SW480 (cell line): ENCODE measurements at regions not wholly inside any gene's neighbourhood (a gene's known extent, or its start where the extent isn't known, plus 50 kb on each side); places are given as distances from the start of the nearest gene placed in this dataset.

Source experiments
- DNase-seq: peaks from one replicate; pipeline ENCODE4 v3.0.0-alpha.2; 2016; ENCODE audit warnings: low spot score

- peak; percentile 93 for DNase-seq
These were observed 155.6 kb upstream of the GHITM start for GRCh38 chr10:83983578-83984255.

DNA sequence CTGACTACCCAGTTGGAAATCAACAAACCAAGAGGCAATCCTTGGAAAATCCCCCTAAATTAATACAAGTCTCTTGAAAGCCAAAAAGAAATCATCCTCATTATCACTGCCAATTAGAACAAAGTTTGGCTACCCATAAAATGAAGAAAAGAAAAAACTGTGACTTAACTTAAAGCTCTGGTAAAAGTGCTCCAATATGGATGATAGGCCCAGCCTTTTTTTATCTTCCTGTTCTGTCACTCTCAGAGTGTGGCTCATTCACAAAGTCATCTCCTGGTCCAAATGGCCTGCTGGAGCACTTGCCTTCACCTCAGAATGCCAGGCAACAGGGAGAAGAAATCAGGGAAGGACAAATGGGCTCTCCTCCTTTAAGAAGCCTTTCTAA lies 155.1 kb upstream of the GHITM start:
- DNase-seq: no peak

- no peak for DNase-seq
These were observed 152.5 kb upstream of the GHITM start for GRCh38 chr10:83986800-83987199.

- DNase-seq: no peak
These were observed 152.1 kb upstream of the GHITM start for GRCh38 chr10:83987216-83987615.

DNA sequence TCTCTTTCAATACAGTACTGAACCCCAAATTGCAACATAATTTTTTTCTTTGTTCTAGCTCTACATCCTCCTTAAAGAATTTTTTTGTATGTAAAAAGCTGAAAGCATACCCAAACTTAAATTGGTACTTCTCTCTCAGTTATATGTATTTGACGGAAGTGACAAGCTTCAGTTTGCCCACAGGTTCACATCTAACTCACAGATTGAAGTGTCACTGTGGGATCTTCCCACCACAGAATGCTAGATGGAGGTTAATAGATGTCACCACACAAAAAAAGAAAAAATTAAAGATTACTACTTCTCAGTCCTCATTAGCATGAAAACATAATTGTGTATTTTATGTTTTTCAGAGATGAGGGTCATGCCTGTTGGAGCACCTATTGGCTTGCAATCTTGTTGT lies 150.9 kb upstream of the GHITM start:
- DNase-seq: no peak

- DNase-seq: no peak
These were observed 149.2 kb upstream of the GHITM start for GRCh38 chr10:83990126-83990525.

GRCh38 chr10:83991986-83992753 lies 147.1 kb upstream of the GHITM start:
- DNase-seq: peak; percentile 25

DNA sequence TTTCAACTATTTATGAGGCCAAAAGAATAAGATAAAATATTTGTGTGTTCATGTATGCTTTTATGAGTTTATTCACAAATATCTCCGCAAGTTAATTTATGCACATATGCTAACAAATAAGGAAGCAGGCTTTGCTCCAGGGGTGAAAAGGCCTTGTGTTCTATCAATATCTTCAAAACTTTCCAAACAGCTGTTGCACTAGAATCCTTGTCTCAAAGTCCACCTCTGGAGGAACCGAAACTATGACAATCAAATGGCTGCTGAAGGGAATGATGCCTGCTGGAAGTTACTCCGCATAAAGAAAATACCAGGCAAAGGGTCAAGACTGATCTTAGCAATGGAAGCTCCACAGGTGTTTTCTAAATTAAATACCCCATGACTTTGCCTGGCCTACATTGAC lies 145.0 kb upstream of the GHITM start:
- DNase-seq: no peak

- DNase-seq: no peak
These were observed 143.5 kb upstream of the GHITM start for GRCh38 chr10:83995738-83996331.

- DNase-seq: no peak
These were observed 135.1 kb upstream of the GHITM start for GRCh38 chr10:84004221-84004620.

DNA sequence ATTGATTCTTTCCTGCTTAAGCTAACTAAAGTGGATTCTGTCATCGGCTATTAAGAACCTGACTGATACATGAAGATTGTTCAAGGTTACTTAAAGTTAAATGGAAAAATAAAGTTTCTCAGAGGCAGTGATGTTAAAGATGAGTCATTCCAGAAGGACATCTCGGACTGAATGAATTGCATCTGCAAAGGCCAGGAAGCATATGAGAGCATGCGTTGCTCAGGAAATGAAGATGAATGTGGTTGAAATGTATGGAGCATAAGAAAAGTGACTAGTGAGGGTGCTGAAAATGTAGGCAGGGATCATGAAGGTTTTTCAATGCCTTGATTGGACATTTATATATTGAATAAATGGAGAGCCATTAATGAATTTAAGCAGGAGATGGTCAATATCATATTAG lies 133.9 kb upstream of the GHITM start:
- no peak for DNase-seq

DNA sequence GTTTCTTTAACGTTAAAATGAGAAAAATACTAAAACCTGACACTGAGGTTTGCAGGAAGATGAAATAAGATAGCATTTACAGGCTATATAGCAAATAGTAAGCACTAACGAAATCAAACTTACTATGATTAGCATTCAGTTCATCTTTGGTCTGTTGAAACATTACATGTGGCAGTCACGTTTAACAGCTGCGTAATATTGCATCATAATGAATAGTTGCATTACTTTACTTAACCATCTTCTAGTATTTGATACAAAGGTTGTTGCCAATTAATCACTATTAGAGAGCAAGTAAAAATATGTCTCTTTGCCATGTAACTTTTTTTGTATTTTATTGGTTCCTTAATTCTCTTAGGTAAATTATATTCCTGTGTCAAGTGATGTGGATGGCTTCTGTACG lies 131.8 kb upstream of the GHITM start:
- DNase-seq: no peak

DNA sequence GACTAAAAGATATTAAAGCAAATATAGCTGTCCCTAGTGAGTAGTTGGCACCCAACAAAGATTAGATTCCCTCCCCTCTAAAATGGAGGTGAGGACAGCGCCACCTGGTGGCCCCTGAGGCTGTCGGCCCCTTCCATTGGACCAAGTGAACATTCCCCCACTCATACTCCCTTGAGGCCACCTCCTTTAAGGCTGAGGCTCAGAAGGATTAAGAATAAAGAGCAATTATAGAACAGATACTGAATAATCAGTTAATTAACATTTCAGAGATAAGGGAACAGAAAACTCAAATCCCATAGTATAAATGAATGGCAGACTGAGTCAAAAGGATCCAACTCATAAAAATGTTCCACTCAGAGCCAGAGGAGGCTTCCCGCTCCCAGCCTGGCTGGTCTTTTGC lies 130.4 kb upstream of the GHITM start:
- DNase-seq: peak; percentile 8

DNA sequence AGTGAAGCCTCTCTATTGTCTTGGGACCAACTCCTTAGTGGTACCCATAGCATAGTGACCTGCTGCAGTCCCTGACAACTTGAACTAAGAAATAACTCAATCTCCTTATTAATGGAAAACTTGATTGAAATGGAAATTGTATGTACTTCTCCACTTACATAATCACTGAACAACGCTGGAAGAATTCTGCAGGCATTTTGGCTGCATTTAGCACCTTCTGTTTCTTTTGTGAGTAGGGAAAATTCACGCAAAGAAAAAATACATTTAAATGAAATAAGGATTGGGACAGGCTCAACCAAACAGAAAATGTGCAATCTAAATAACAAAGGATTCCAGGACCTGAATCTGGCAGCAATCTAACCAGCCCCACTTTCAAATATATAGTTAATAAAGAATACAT lies 126.9 kb upstream of the GHITM start:
- DNase-seq: no peak

DNA sequence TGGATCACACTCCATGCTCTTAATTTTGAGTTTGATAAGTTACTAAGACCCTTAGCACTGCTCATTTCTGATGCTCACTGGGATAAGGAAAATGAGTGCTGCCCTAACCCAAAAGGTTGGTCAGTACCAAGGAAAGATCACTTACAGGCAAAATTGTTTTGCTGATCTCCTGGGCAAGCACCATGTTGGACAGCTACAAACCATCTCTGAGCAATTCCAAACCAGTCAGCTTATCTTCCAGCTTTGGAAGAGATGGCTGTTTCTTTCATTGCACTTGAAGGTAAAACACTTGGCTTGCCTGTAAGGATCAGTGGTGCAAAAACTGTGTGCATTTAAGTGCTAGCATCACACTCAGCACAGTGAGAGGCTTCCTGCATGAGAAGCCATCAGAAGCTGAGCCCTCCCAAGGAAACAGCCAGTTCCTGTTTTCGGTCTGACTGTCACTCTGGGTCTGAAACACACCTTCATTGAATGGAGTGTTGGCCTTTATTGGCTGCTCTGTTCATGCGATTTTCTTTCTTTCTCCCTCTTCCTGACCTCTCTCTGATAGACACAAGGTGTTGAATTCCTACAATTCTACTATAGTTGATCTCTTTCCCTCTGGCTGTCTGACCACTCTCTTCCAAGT lies 126.4 kb upstream of the GHITM start:
- DNase-seq: no peak

DNA sequence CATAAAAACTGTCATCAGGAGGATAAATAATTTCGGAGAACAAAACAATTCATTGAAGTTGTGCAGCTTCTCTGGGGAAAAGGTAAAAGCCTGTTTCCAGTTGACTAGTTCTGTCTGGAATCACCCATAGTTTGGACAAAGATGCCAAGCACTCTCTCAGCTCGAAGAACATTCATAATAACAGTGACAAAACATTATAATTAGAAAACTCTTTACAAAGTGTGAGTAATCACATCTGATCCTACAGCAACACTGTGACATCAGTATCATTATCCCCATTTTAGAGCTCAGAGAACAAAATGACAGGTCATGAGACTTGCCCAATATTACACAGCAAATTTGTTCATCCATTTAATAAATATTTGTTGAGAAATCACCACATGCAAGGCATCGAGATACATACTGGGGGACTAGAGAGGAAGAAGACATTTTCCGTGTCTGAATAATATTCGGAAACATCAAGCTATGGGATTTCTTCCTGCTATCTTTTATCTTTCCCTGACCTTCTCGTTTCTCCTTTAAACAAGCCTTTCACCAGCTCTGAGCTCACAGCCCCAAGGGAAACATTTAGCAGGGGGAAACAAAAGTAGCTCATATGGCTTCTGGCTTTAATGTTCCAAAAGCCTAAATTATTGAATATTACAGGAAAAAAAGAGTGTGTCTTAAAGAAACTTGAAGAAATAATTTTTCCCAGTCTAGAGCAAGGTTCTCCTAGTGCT lies 123.3 kb upstream of the GHITM start:
- no peak for DNase-seq

DNA sequence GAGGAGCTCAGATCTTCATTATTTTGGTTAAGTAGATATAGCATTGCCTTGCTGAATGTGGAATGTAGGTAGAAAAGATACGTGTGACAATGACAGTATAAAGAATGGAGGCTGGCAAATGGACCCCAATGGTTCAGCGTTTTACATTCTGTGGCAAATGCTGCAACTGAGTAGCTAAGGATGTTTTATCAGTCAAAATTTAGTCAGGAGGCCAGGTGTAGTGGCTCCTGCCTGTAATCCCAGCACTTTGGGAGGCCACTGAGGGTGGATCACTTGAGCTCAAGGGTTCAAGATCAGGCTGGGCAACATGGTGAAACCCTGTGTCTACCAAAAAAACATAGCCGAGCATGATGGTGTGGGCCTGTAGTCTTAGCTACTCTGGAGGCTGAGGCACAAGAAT lies 120.5 kb upstream of the GHITM start:
- DNase-seq: no peak

GRCh38 chr10:84019854-84020458 lies 119.4 kb upstream of the GHITM start:
- DNase-seq: peak; percentile 26

DNA sequence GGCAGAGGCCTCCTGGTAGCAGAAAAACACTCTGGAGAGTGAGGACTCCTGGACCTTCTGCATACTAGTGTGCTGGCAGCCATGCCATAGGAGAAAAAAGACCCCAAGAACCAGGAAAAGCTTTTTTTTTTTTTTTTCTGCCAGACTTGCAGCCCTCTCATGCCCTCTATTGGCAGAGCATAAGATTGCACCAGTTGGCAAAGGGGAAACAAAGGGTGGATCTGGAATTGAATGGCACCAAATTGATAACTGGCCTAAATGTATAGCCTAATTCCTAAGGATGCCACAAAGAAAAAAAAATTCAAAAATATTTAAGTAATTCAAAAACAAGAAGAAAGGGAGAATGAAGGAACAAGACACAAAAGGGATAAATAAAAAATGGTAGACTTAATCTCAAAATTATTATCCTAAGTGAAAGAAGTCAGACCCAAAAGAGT lies 112.5 kb upstream of the GHITM start:
- no peak for DNase-seq

GRCh38 chr10:84029840-84030239 lies 109.5 kb upstream of the GHITM start:
- DNase-seq: no peak

DNA sequence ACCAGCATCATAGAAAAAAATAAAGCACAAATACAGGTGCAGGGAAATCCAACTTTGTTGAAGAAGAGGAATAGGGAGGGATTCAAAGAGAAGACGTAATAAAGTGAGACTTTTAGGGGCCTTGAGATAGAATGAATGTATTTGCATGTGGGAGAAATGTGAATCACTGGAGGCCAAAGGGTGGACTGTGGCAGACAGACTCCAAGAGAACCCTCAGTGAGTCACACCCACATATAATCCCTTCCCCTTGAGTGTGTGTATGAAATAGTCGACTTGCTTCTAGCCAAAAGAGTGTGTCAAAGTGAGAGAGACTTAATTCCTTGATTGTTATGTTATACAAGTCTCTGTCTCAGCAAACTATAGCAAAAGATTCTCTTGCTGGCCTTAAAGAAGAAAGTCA lies 101.3 kb upstream of the GHITM start:
- no peak for DNase-seq

- DNase-seq: no peak
These were observed 99.4 kb upstream of the GHITM start for GRCh38 chr10:84039957-84040356.
